H1 (cell line): ENCODE measurements at regions not wholly inside any gene's neighbourhood (a gene's known extent, or its start where the extent isn't known, plus 50 kb on each side); places are given as distances from the start of the nearest gene placed in this dataset.

Source experiments
- ASH2L ChIP-seq: fragments of 200-600, 300-600 bp; sonication (generic); IDR thresholded peaks from one replicate; pipeline ENCODE4 v1.7.1; 2017; ENCODE audit warnings: low read length
- BRCA1 ChIP-seq: IDR thresholded peaks from 2 replicates; pipeline ENCODE4 v1.6.1; 2012; ENCODE audit warnings: low read depth, low read length, improper control_type of control experiment
- CREB1 ChIP-seq: IDR thresholded peaks from 2 replicates; pipeline ENCODE4 v1.6.1; 2012; ENCODE audit warnings: inconsistent platforms
- YY1 ChIP-seq: IDR thresholded peaks from 2 replicates; pipeline ENCODE4 v1.6.1; 2011; ENCODE audit warnings: low read depth, mild to moderate bottlenecking, low read length

DNA sequence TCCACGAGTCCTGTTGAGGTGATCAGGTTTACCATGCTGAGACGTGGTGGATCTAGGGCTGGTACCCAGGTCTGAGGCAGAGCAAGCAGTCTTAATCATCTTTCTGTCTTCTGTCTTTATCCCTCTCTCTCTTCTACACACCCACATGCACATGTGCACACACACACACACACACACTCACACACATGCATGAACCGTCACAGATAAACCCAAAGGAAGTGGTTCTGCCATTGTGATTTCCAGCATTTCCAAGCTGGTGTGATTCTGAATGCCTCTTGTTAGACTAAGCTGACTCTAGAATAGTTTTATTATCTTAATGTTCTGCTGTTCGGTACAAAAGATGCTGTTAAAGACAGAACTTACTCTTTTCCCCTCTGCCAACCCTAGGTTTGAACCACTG, 411.8 kb upstream of the SALL1 start (continued):
- TF ChIP-seq CREB1 (no peak), ASH2L (no peak), YY1 (no peak), BRCA1 (no peak)
